ENCODE measurements at regions not wholly inside any gene's neighbourhood (a gene's known extent, or its start where the extent isn't known, plus 50 kb on each side); places are given as distances from the start of the nearest gene placed in this dataset.
"Not testable (repeated sequence)": the region's sequence is repeated elsewhere in the genome, so short reads cannot be mapped to it uniquely, and the experiment has no call there.

- TF ChIP-seq CTCF (IDR thresholded peaks at IDR 0.05; ENCODE audit: insufficient read depth, low read depth, low read length, missing control alignments) = no peak
- no peak for DNase-seq (ENCODE audit: low read depth)
- no peak overlapping the region for H3K4me3 ChIP-seq (ENCODE audit: low read length)
Observed at GRCh38 chr1:224817382-224817781, 112.1 kb upstream of the DNAH14 start.

DNA sequence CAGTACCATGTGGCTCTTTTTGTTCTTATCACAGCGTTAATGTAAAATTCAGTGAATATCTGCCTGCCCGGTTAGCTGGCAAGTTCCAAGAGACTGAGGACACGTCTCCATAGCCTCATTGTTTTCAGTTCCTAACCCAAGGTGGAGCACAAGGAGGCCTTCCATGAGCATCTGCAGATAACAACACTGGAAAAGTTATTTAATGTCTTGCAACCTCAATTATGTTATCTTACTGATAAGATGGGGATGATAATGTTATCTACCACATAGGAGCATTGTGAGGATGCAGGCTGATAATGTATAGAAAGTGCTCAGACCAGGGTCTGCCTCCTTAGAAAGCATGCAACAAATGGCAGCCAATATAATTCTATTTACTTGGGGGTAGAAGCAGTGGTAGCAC, 109.6 kb upstream of the DNAH14 start:
- DNase-seq (ENCODE audit: low read depth) = no peak
- no peak for TF ChIP-seq CTCF (IDR thresholded peaks at IDR 0.05; ENCODE audit: insufficient read depth, low read depth, low read length, missing control alignments)
- no peak overlapping the region for H3K4me3 ChIP-seq (ENCODE audit: low read length)

DNA sequence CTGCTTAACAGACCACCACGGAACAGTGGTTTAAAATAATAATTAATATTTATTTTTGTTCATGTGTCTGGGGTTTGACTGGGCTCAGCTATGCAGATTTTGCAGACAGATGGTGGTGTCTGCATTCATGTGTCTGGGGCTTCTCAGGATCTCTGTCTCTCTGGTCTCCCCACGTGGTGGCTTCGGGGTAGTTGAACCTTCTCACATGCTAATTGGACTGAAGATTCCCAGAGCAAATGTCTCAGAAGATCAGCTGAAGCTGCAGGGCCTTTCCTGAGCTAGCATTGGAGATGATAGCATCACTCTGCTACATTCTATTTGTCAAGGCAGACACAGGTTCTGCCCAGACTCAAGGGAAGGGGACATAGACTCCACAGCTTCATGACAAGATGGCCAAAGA, 109.1 kb upstream of the DNAH14 start:
- no peak for TF ChIP-seq CTCF (IDR thresholded peaks at IDR 0.05; ENCODE audit: insufficient read depth, low read depth, low read length, missing control alignments)
- H3K4me3 ChIP-seq (ENCODE audit: low read length) = no peak overlapping the region
- DNase-seq (ENCODE audit: low read depth) = no peak

- DNase-seq (ENCODE audit: low read depth); H3K4me3 ChIP-seq (ENCODE audit: low read length): not testable (repeated sequence)
Observed at GRCh38 chr1:224821751-224822150, 107.7 kb upstream of the DNAH14 start.

DNA sequence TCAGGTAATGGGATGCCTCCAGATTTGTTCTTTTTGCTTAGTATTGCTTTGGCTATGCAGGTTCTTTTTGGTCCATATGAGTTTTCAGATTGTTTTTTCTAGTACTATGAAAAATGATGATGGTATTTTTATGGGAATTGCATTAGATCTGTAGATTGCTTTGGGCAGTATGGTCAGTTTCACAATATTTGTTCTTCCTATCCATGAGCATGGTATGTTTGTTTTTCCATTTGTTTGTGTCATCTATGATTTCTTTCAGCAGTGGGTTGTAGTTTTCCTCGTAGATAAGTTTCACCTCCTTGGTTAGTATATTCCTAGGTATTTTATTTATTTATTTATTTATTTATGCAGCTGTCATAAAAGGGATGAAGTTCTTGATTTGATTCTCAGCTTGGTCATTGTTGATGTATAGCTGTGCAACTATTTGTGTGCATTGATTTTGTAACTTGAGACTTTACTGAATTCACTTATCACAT, 103.9 kb upstream of the DNAH14 start:
- no peak for TF ChIP-seq CTCF (IDR thresholded peaks at IDR 0.05; ENCODE audit: insufficient read depth, low read depth, low read length, missing control alignments)
- no peak for DNase-seq (ENCODE audit: low read depth)
- no peak overlapping the region for H3K4me3 ChIP-seq (ENCODE audit: low read length)

DNA sequence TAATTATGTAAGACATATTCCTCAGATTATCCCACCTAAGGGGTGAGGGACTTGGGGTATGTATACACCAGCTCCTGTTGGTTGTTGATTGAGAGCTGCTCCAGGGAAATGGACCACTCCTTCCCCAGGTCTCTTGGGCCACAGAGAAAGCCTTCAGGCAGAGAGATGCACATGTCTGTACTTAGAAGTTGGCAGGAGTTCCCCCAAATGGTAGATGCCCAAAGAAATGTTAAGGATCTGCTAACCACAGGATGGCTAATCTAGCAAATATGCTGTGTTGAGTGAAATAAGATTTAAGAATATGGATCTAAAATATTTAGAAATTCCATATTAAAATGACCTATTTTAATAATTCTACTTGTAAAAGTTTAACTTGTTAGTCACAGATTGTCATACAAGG, 100.8 kb upstream of the DNAH14 start:
- H3K4me3 ChIP-seq (ENCODE audit: low read length) = no peak overlapping the region
- no peak for DNase-seq (ENCODE audit: low read depth)
- no peak for TF ChIP-seq CTCF (IDR thresholded peaks at IDR 0.05; ENCODE audit: insufficient read depth, low read depth, low read length, missing control alignments)

GRCh38 chr1:224831501-224831900, 98.0 kb upstream of the DNAH14 start:
- TF ChIP-seq CTCF (IDR thresholded peaks at IDR 0.05; ENCODE audit: insufficient read depth, low read depth, low read length, missing control alignments) = no peak
- no peak for DNase-seq (ENCODE audit: low read depth)
- H3K4me3 ChIP-seq (ENCODE audit: low read length) = no peak overlapping the region

- DNase-seq (ENCODE audit: low read depth); H3K4me3 ChIP-seq (ENCODE audit: low read length): not testable (repeated sequence)
Observed at GRCh38 chr1:224839648-224840300, 89.7 kb upstream of the DNAH14 start.

- H3K4me3 ChIP-seq (ENCODE audit: low read length); DNase-seq (ENCODE audit: low read depth): not testable (repeated sequence)
Observed at GRCh38 chr1:224841803-224842202, 87.7 kb upstream of the DNAH14 start.

Measured in epithelial cell of esophagus (primary cell).